IMR-90 (cell line): ENCODE measurements at regions not wholly inside any gene's neighbourhood (a gene's known extent, or its start where the extent isn't known, plus 50 kb on each side); places are given as distances from the start of the nearest gene placed in this dataset.

ENCODE experiments used
- ATAC-seq: fragments of 200-7000 bp; cut with Tn5 transposase; 2 replicates; pipeline ENCODE4 v1.9.1; 2020; ENCODE audit warnings: low read depth, mild to moderate bottlenecking, moderate library complexity
- BruUV-seq: library from RNA; stranded (reverse); fragments of 400-500 nt; replicated peaks from 2 replicates; lab custom pipeline; 2021; lab: Mats Ljungman, UMichigan
- CTCF ChIA-PET: fragments of 300-600 bp; formaldehyde crosslinking; extraction: SDS; loops from one replicate; lab custom pipeline; 2021; ENCODE audit warnings: antibody characterized with exemption; lab: Yijun Ruan, JAX
- POLR2A ChIA-PET: fragments of 300-600 bp; sonication (Branson Sonifier 250); formaldehyde crosslinking; loops from one replicate; lab custom pipeline; 2022; ENCODE audit warnings: antibody characterized with exemption; ENCODE audit not compliant: unreplicated experiment; lab: Charles Lee
- DNase-seq: peaks from one replicate; pipeline ENCODE4 v3.0.0; 2013
- H2AFZ ChIP-seq: replicated peaks from 2 replicates; pipeline ENCODE3; 2013; ENCODE audit warnings: low read length, mild to moderate bottlenecking; ENCODE audit not compliant: poor library complexity
- H2AK5ac ChIP-seq: 2 replicates; pipeline ENCODE4 v1.6.1; 2013; ENCODE audit warnings: low read depth, low read length, inconsistent platforms
- H2AK9ac ChIP-seq: replicated peaks from 2 replicates; pipeline ENCODE3; 2013; ENCODE audit warnings: mild to moderate bottlenecking, low read depth, low read length, moderate library complexity; ENCODE audit not compliant: poor library complexity
- H2BK120ac ChIP-seq: 2 replicates; pipeline ENCODE4 v1.6.1; 2013; ENCODE audit warnings: low read depth, low read length, inconsistent platforms
- H2BK15ac ChIP-seq: 3 replicates; pipeline ENCODE4 v1.6.1; 2013; ENCODE audit warnings: low read depth, low read length, inconsistent platforms
- H2BK20ac ChIP-seq: 2 replicates; pipeline ENCODE4 v1.6.1; 2013; ENCODE audit warnings: low read depth, mild to moderate bottlenecking, inconsistent platforms, low read length, moderate library complexity
- H2BK5ac ChIP-seq: 2 replicates; pipeline ENCODE4 v1.6.1; 2013; ENCODE audit warnings: mild to moderate bottlenecking, low read depth, low read length, inconsistent platforms; ENCODE audit not compliant: poor library complexity, severe bottlenecking
- H3K14ac ChIP-seq: replicated peaks from 2 replicates; pipeline ENCODE4 v1.6.1; 2013; ENCODE audit warnings: low read depth, low read length, inconsistent platforms
- H3K18ac ChIP-seq: 2 replicates; pipeline ENCODE4 v1.6.1; 2013; ENCODE audit warnings: low read depth, low read length, control low read depth
- H3K23ac ChIP-seq: 2 replicates; pipeline ENCODE4 v1.6.1; 2013; ENCODE audit warnings: low read depth, low read length, inconsistent platforms
- H3K27ac ChIP-seq: 2 replicates; pipeline ENCODE4 v1.5.1; 2013; ENCODE audit warnings: mild to moderate bottlenecking, control low read depth, low read length; ENCODE audit not compliant: insufficient read depth
- H3K27me3 ChIP-seq: 2 replicates; pipeline ENCODE4 v1.6.1; 2013; ENCODE audit warnings: low read length; ENCODE audit not compliant: control insufficient read depth, insufficient read depth
- H3K36me3 ChIP-seq: 2 replicates; pipeline ENCODE4 v1.6.1; 2013; ENCODE audit warnings: low read length, mixed read lengths; ENCODE audit not compliant: control insufficient read depth, insufficient read depth
- H3K4ac ChIP-seq: 2 replicates; pipeline ENCODE4 v1.6.1; 2013; ENCODE audit warnings: low read depth, low read length, inconsistent platforms
- H3K4me1 ChIP-seq: 2 replicates; pipeline ENCODE4 v1.6.1; 2013; ENCODE audit warnings: low read length, mixed read lengths; ENCODE audit not compliant: control insufficient read depth, insufficient read depth
- H3K4me2 ChIP-seq: 2 replicates; pipeline ENCODE4 v1.6.1; 2013; ENCODE audit warnings: low read depth, mild to moderate bottlenecking, control low read depth, low read length, moderate library complexity
- H3K4me3 ChIP-seq: 2 replicates; pipeline ENCODE4 v1.5.1; 2013; ENCODE audit warnings: low read depth, mild to moderate bottlenecking, control low read depth, low read length, moderate library complexity; ENCODE audit not compliant: insufficient read depth
- H3K56ac ChIP-seq: 2 replicates; pipeline ENCODE4 v1.6.1; 2013; ENCODE audit warnings: low read length, inconsistent platforms; ENCODE audit not compliant: insufficient read depth; ENCODE audit errors: extremely low read depth
- H3K79me1 ChIP-seq, 2 experiments: 2 replicates each; pipeline ENCODE4 v1.6.1; 2013; ENCODE audit warnings: low read length in 2 of 2, inconsistent platforms in 1 of 2, low read depth in 1 of 2
- H3K9ac ChIP-seq: 2 replicates; pipeline ENCODE4 v1.6.1; 2013; ENCODE audit warnings: low read depth, low read length, control low read depth
- H3K9me1 ChIP-seq: 2 replicates; pipeline ENCODE4 v1.6.1; 2013; ENCODE audit warnings: low read length, inconsistent platforms; ENCODE audit not compliant: insufficient read depth
- H3K9me3 ChIP-seq: 2 replicates; pipeline ENCODE4 v1.6.1; 2013; ENCODE audit warnings: low read length; ENCODE audit not compliant: control insufficient read depth, insufficient read depth
- H4K20me1 ChIP-seq: 2 replicates; pipeline ENCODE4 v1.6.1; 2013; ENCODE audit warnings: low read length, inconsistent platforms; ENCODE audit not compliant: insufficient read depth
- H4K5ac ChIP-seq: 2 replicates; pipeline ENCODE4 v1.6.1; 2013; ENCODE audit warnings: mild to moderate bottlenecking, low read depth, low read length, control low read depth
- H4K8ac ChIP-seq, 2 experiments: 2 replicates each; pipeline ENCODE4 v1.6.1; 2013; ENCODE audit warnings: low read depth in 2 of 2, low read length in 2 of 2, control low read depth in 1 of 2, inconsistent platforms in 1 of 2
- H4K91ac ChIP-seq: 2 replicates; pipeline ENCODE4 v1.6.1; 2013; ENCODE audit warnings: low read depth, low read length, inconsistent platforms; ENCODE audit not compliant: insufficient read depth
- BHLHE40 ChIP-seq: fragments of 150-350 bp; IDR thresholded peaks from 2 replicates; pipeline ENCODE4 v1.6.1; 2016; ENCODE audit warnings: mild to moderate bottlenecking, low read depth, low read length
- CEBPB ChIP-seq: IDR thresholded peaks from 2 replicates; pipeline ENCODE4 v1.6.1; 2012; ENCODE audit warnings: low read depth, low read length, improper control_type of control experiment
- MAFK ChIP-seq: IDR thresholded peaks from 2 replicates; pipeline ENCODE4 v1.6.1; 2012; ENCODE audit warnings: low read depth, low read length, improper control_type of control experiment
- MXI1 ChIP-seq: IDR thresholded peaks from 2 replicates; pipeline ENCODE4 v1.6.1; 2012; ENCODE audit warnings: low read depth, mild to moderate bottlenecking, low read length, moderate library complexity, borderline replicate concordance
- NFE2L2 ChIP-seq: fragments of 150-350 bp; IDR thresholded peaks from 2 replicates; pipeline ENCODE4 v1.6.1; 2016; ENCODE audit warnings: low read depth, mild to moderate bottlenecking, low read length
- POLR2A ChIP-seq: IDR thresholded peaks from 2 replicates; pipeline ENCODE4 v1.6.1; 2012; ENCODE audit warnings: mild to moderate bottlenecking, low read depth, low read length
- RCOR1 ChIP-seq: IDR thresholded peaks from 2 replicates; pipeline ENCODE4 v1.6.1; 2012; ENCODE audit warnings: mild to moderate bottlenecking, low read length, improper control_type of control experiment; ENCODE audit not compliant: insufficient replicate concordance
- RFX5 ChIP-seq: IDR thresholded peaks from 2 replicates; pipeline ENCODE4 v1.8.0; 2012; ENCODE audit warnings: low read depth, mild to moderate bottlenecking, low read length, moderate library complexity
- SMC3 ChIP-seq: fragments of 150-350 bp; IDR thresholded peaks from 2 replicates; pipeline ENCODE4 v1.6.1; 2016; ENCODE audit warnings: low read depth, mild to moderate bottlenecking, antibody characterized with exemption, low read length, moderate library complexity
- USF2 ChIP-seq: fragments of 150-350 bp; IDR thresholded peaks from 2 replicates; pipeline ENCODE4 v1.6.1; 2017; ENCODE audit warnings: mild to moderate bottlenecking, antibody characterized with exemption, low read length, low read depth
- WGBS, 2 experiments: methylation state at CpG; one replicate each; pipeline versions ENCODE4 v1.1.5 to v1.1.7; 2013; ENCODE audit warnings: missing lambda C conversion rate in 2 of 2; ENCODE audit not compliant: insufficient read length in 1 of 2; ENCODE audit errors: extremely low coverage in 2 of 2; 5-methylcytosine and 5-hydroxymethylcytosine counted together
- dilution Hi-C: fragments of 300-500 bp; cut with HindIII; formaldehyde crosslinking; loops from one replicate; pipeline ENCODE4 v1.14.3; 2018; ENCODE audit warnings: low sequenced_read_pairs; ENCODE audit not compliant: unreplicated experiment
- in situ Hi-C: fragments of 300-500 bp; cut with MboI; formaldehyde crosslinking; loops from 3 replicates; pipeline ENCODE4 v1.14.3; 2019; ENCODE audit warnings: low sequenced_read_pairs, inconsistent platforms, mixed read lengths
- intact Hi-C: fragments of 100-400 bp; cut with micrococcal nuclease; formaldehyde crosslinking; loops from 2 replicates; pipeline ENCODE4 v1.10.0; 2022
- TF ChIP-seq, protein P1 (sequence below): fragments of 150-350 bp; IDR thresholded peaks from 2 replicates; pipeline ENCODE4 v1.6.1; 2016; ENCODE audit warnings: low read depth, mild to moderate bottlenecking, low read length, moderate library complexity, borderline replicate concordance

- no TSS peak for BruUV-seq
- H3K9ac ChIP-seq = no peak overlapping the region
- no peak for ATAC-seq
- H3K23ac ChIP-seq = no peak overlapping the region
- no peak overlapping the region for H4K91ac ChIP-seq
- H2AK5ac ChIP-seq = no peak overlapping the region
- H2AFZ ChIP-seq = no peak overlapping the region
- no peak overlapping the region for H3K4me2 ChIP-seq
- in situ Hi-C loops = no loop called here
- no peak overlapping the region for H4K5ac ChIP-seq
- no peak for DNase-seq
- H3K9me1 ChIP-seq = no peaks in the 10 kb centered on the region
- no peak overlapping the region for H3K56ac ChIP-seq
- no peak overlapping the region for H2AK9ac ChIP-seq
- TF ChIP-seq BHLHE40 (no peak), USF2 (no peak), MXI1 (no peak), RFX5 (no peak), RCOR1 (no peak), MAFK (no peak), NFE2L2 (no peak), CEBPB (no peak), SMC3 (no peak), POLR2A (no peak)
- TF ChIP-seq, protein P1, sequence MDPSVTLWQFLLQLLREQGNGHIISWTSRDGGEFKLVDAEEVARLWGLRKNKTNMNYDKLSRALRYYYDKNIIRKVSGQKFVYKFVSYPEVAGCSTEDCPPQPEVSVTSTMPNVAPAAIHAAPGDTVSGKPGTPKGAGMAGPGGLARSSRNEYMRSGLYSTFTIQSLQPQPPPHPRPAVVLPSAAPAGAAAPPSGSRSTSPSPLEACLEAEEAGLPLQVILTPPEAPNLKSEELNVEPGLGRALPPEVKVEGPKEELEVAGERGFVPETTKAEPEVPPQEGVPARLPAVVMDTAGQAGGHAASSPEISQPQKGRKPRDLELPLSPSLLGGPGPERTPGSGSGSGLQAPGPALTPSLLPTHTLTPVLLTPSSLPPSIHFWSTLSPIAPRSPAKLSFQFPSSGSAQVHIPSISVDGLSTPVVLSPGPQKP = no peak
- no peak overlapping the region for H2BK20ac ChIP-seq
- ChIA-PET CTCF (no interaction called here), POLR2A (no interaction called here)
- H3K4me3 ChIP-seq = no peak overlapping the region
- no peaks in the 10 kb centered on the region for H3K27me3 ChIP-seq
- no peaks in the 10 kb centered on the region for H3K4me1 ChIP-seq
- dilution Hi-C loops = no loop called here
- intact Hi-C loops = no loop called here
- no peaks in the 10 kb centered on the region for H3K79me1 ChIP-seq
- no peak overlapping the region for H3K14ac ChIP-seq
- 28% methylated on average over 2 of the region's 3 CpGs; no CpG with 5 or more reads in 1 of the 2 experiments for WGBS, 2 experiments
- no peak overlapping the region for H3K18ac ChIP-seq
- no peak overlapping the region for H2BK15ac ChIP-seq
- no peak overlapping the region for H4K8ac ChIP-seq
- H3K9me3 ChIP-seq = peaks cover 15% of the 10 kb centered on the region
- H3K27ac ChIP-seq = no peak overlapping the region
- no peaks in the 10 kb centered on the region for H4K20me1 ChIP-seq
- H2BK5ac ChIP-seq = no peak overlapping the region
- H3K4ac ChIP-seq = no peak overlapping the region
- H3K36me3 ChIP-seq = no peaks in the 10 kb centered on the region
- H2BK120ac ChIP-seq = no peak overlapping the region
Measured at GRCh38 chr3:3443482-3443881, 264.0 kb upstream of the CRBN start.
